CD4-positive, alpha-beta memory T cell (primary cell): ENCODE measurements at regions not wholly inside any gene's neighbourhood (a gene's known extent, or its start where the extent isn't known, plus 50 kb on each side); places are given as distances from the start of the nearest gene placed in this dataset.
A peak's percentile ranks its signal among the peaks of the same experiment; 100 is the strongest.

Experiments
- CTCF ChIA-PET: fragments of 350-600 bp; sonication (Branson Sonifier 250); formaldehyde crosslinking; loops from one replicate; lab custom pipeline; 2021; ENCODE audit warnings: inconsistent platforms; ENCODE audit not compliant: partially characterized antibody; lab: Charles Lee
- POLR2A ChIA-PET: fragments of 350-600 bp; sonication (Branson Sonifier 250); formaldehyde crosslinking; loops from one replicate; lab custom pipeline; 2021; ENCODE audit not compliant: partially characterized antibody; lab: Charles Lee
- DNase-seq, 5 donors: peaks; one replicate each; pipeline versions ENCODE4 v3.0.0 to v3.0.0-alpha.2; 2020 to 2022; ENCODE audit warnings: mixed read lengths in 1 of 5
- H3K27ac ChIP-seq: one replicate; pipeline ENCODE4 v1.7.0; 2013; ENCODE audit warnings: low read depth, low read length
- H3K27me3 ChIP-seq: 2 replicates; pipeline ENCODE4 v1.7.0; 2013; ENCODE audit warnings: mild to moderate bottlenecking, low read length, moderate library complexity; ENCODE audit not compliant: insufficient read depth
- H3K36me3 ChIP-seq: 2 replicates; pipeline ENCODE4 v1.7.0; 2013; ENCODE audit warnings: mild to moderate bottlenecking, low read length, moderate library complexity; ENCODE audit not compliant: insufficient read depth
- H3K4me1 ChIP-seq: 2 replicates; pipeline ENCODE4 v1.7.0; 2013; ENCODE audit warnings: mild to moderate bottlenecking, low read length, moderate library complexity; ENCODE audit not compliant: insufficient read depth
- H3K4me3 ChIP-seq, 2 donors: one replicate each; pipeline ENCODE4 v1.7.0; 2013; ENCODE audit warnings: low read length in 2 of 2, mild to moderate bottlenecking in 1 of 2
- H3K9me3 ChIP-seq, 2 donors: one replicate each; pipeline ENCODE4 v1.7.0; 2013; ENCODE audit warnings: low read length in 2 of 2, control low read depth in 1 of 2; ENCODE audit not compliant: control insufficient read depth in 1 of 2
- H3K27ac Mint-ChIP-seq, 7 donors: one replicate each; pipeline ENCODE4 v1.8.0; 2020 to 2021; ENCODE audit warnings: mixed read lengths in 7 of 7, mild to moderate bottlenecking in 6 of 7, inconsistent platforms in 3 of 7, moderate library complexity in 3 of 7
- H3K27me3 Mint-ChIP-seq, 2 donors: one replicate each; pipeline ENCODE4 v1.8.0; 2020 to 2021; ENCODE audit warnings: mixed read lengths in 2 of 2
- H3K36me3 Mint-ChIP-seq, 2 donors: one replicate each; pipeline ENCODE4 v1.8.0; 2020 to 2021; ENCODE audit warnings: mixed read lengths in 2 of 2, inconsistent platforms in 1 of 2, mild to moderate bottlenecking in 1 of 2
- H3K4me1 Mint-ChIP-seq, 4 donors: one replicate each; pipeline ENCODE4 v1.8.0; 2020 to 2021; ENCODE audit warnings: mixed read lengths in 4 of 4, mild to moderate bottlenecking in 1 of 4
- H3K4me3 Mint-ChIP-seq, 8 donors: one replicate each; pipeline ENCODE4 v1.8.0; 2020 to 2021; ENCODE audit warnings: mixed read lengths in 8 of 8, mild to moderate bottlenecking in 7 of 8, moderate library complexity in 6 of 8, inconsistent platforms in 3 of 8
- H3K9me3 Mint-ChIP-seq, 8 donors: one replicate each; pipeline ENCODE4 v1.8.0; 2020 to 2021; ENCODE audit warnings: mixed read lengths in 8 of 8, mild to moderate bottlenecking in 5 of 8, inconsistent platforms in 3 of 8, moderate library complexity in 1 of 8
- intact Hi-C: fragments of 100-400 bp; cut with micrococcal nuclease; formaldehyde crosslinking; loops from one replicate; pipeline ENCODE4 v1.15.1; 2023

GRCh38 chr2:2641541-2642410 is 310.7 kb upstream of the MYT1L start:
- peaks cover 6 to 9% (median 8%) of the 10 kb centered on the region in 4 donors for H3K4me1 Mint-ChIP-seq
- Histone ChIP-seq H3K36me3 (no peaks in the 10 kb centered on the region), H3K4me1 (peaks cover 11% of the 10 kb centered on the region), H3K27ac (no peak overlapping the region), H3K27me3 (no peaks in the 10 kb centered on the region), H3K4me3 (no peak overlapping the region), H3K9me3 (no peaks in the 10 kb centered on the region)
- no peaks in the 10 kb centered on the region for H3K36me3 Mint-ChIP-seq
- no peak overlapping the region for H3K4me3 Mint-ChIP-seq
- intact Hi-C loops, result no loop called here
- peak overlapping the region in 1 of 7 donors; percentile 42 for H3K27ac Mint-ChIP-seq
- POLR2A ChIA-PET, result no interaction called here
- H3K27me3 Mint-ChIP-seq, result peaks cover 4 to 6% of the 10 kb centered on the region in 2 donors
- DNase-seq, result no peak
- H3K9me3 Mint-ChIP-seq, result peaks cover 0 to 1% (median 0%) of the 10 kb centered on the region in 8 donors
- CTCF ChIA-PET, result no interaction called here

GRCh38 chr2:2640818-2641217 is 309.7 kb upstream of the MYT1L start:
- DNase-seq, result no peak
- no peaks in the 10 kb centered on the region for H3K36me3 Mint-ChIP-seq
- peaks cover 5 to 8% of the 10 kb centered on the region in 2 donors for H3K27me3 Mint-ChIP-seq
- ChIA-PET POLR2A (no interaction called here), CTCF (no interaction called here)
- H3K4me1 ChIP-seq, result peaks cover 3% of the 10 kb centered on the region
- no peaks in the 10 kb centered on the region for H3K9me3 ChIP-seq
- H3K27me3 ChIP-seq, result no peaks in the 10 kb centered on the region
- no peak overlapping the region for H3K4me3 Mint-ChIP-seq
- H3K27ac Mint-ChIP-seq, result no peak overlapping the region
- H3K4me1 Mint-ChIP-seq, result peaks cover 0 to 5% (median under 1%) of the 10 kb centered on the region in 4 donors
- no peak overlapping the region for H3K27ac ChIP-seq
- H3K36me3 ChIP-seq, result no peaks in the 10 kb centered on the region
- H3K9me3 Mint-ChIP-seq, result peaks cover 0 to 2% (median 0%) of the 10 kb centered on the region in 8 donors
- intact Hi-C loops, result no loop called here
- no peak overlapping the region for H3K4me3 ChIP-seq

GRCh38 chr2:2640371-2640770 is 309.3 kb upstream of the MYT1L start:
- no peaks in the 10 kb centered on the region for H3K27me3 ChIP-seq
- Mint-ChIP-seq H3K4me1 (peaks cover 0 to 5% (median 0%) of the 10 kb centered on the region in 4 donors), H3K36me3 (no peaks in the 10 kb centered on the region), H3K4me3 (no peak overlapping the region), H3K9me3 (peaks cover 0 to 2% (median 0%) of the 10 kb centered on the region in 8 donors), H3K27me3 (peaks cover 5 to 8% of the 10 kb centered on the region in 2 donors), H3K27ac (no peak overlapping the region)
- no peak for DNase-seq
- no peaks in the 10 kb centered on the region for H3K4me1 ChIP-seq
- intact Hi-C loops, result no loop called here
- no peak overlapping the region for H3K27ac ChIP-seq
- H3K36me3 ChIP-seq, result no peaks in the 10 kb centered on the region
- no peaks in the 10 kb centered on the region for H3K9me3 ChIP-seq
- ChIA-PET CTCF (no interaction called here), POLR2A (no interaction called here)
- no peak overlapping the region for H3K4me3 ChIP-seq

DNA sequence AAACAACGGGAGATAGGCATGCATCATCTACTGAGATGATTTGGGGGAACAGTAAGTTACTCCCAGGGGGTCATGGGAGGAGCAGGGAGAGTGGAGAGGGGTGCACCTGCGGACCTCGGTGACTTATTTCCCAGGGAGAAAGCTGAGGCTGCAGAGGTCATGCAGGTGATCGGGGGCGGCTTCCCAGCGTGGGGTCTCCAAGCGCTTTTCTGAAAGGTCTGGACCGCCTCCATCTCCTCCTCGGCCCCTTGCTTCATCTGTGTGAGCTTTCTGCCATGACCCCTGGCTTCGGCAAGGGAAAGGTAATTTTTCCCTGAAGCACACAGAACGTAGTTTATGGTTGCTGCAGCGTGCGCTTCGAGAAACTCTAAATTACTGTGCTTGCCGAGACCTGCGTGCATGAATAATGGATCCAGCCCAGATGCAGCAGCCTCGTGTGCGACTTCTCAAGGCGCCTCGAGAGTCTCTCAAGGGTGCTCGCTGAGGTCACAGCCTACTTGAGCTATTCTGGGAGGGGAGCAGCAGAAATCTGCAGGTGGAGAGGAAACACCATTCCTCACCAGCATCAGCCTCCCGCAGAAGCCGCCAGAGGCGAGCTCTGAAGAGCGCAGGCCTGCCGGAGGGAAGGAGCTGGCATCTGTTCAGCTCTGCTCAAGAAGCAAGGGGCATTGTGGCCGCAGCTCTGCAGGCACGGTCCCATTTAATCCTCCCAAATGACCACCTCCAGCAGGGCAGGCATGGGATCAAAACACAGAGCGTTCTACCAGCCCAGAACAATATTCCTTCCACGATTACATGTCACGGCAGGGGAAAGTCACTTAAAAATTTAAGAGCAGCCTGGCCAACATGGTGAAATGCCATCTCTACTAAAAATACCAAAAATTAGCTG is 308.4 kb upstream of the MYT1L start:
- no peaks in the 10 kb centered on the region for H3K9me3 ChIP-seq
- no peak overlapping the region for H3K27ac ChIP-seq
- no peaks in the 10 kb centered on the region for H3K27me3 ChIP-seq
- no peak overlapping the region for H3K4me3 ChIP-seq
- H3K36me3 ChIP-seq, result no peaks in the 10 kb centered on the region
- peaks cover 0 to 2% (median 0%) of the 10 kb centered on the region in 8 donors for H3K9me3 Mint-ChIP-seq
- no peak overlapping the region for H3K27ac Mint-ChIP-seq
- no peak for DNase-seq
- no peak overlapping the region for H3K4me3 Mint-ChIP-seq
- no peaks in the 10 kb centered on the region for H3K4me1 ChIP-seq
- peaks cover 5 to 8% of the 10 kb centered on the region in 2 donors for H3K27me3 Mint-ChIP-seq
- no peaks in the 10 kb centered on the region for H3K36me3 Mint-ChIP-seq
- H3K4me1 Mint-ChIP-seq, result peaks cover 0 to 5% (median 0%) of the 10 kb centered on the region in 4 donors
- ChIA-PET POLR2A (no interaction called here), CTCF (no interaction called here)
- intact Hi-C loops, result no loop called here

GRCh38 chr2:2638547-2639220 is 307.6 kb upstream of the MYT1L start:
- H3K36me3 Mint-ChIP-seq, result no peaks in the 10 kb centered on the region
- POLR2A ChIA-PET, result no interaction called here
- intact Hi-C loops, result no loop called here
- no peaks in the 10 kb centered on the region for H3K4me1 Mint-ChIP-seq
- peaks cover 5 to 8% of the 10 kb centered on the region in 2 donors for H3K27me3 Mint-ChIP-seq
- Histone ChIP-seq H3K9me3 (no peaks in the 10 kb centered on the region), H3K4me1 (no peaks in the 10 kb centered on the region), H3K4me3 (no peak overlapping the region), H3K27me3 (no peaks in the 10 kb centered on the region), H3K36me3 (no peaks in the 10 kb centered on the region), H3K27ac (no peak overlapping the region)
- no peak overlapping the region for H3K27ac Mint-ChIP-seq
- no peak overlapping the region for H3K4me3 Mint-ChIP-seq
- peaks cover 0 to 2% (median 0%) of the 10 kb centered on the region in 8 donors for H3K9me3 Mint-ChIP-seq
- no peak for DNase-seq
- CTCF ChIA-PET, result no interaction called here

- Histone ChIP-seq H3K36me3 (no peaks in the 10 kb centered on the region), H3K27ac (no peak overlapping the region), H3K4me1 (no peaks in the 10 kb centered on the region), H3K27me3 (no peaks in the 10 kb centered on the region), H3K4me3 (no peak overlapping the region), H3K9me3 (no peaks in the 10 kb centered on the region)
- Mint-ChIP-seq H3K9me3 (peaks cover 0 to 2% (median 0%) of the 10 kb centered on the region in 8 donors), H3K27me3 (peaks cover 5 to 8% of the 10 kb centered on the region in 2 donors), H3K4me3 (no peak overlapping the region), H3K36me3 (no peaks in the 10 kb centered on the region), H3K27ac (no peak overlapping the region), H3K4me1 (no peaks in the 10 kb centered on the region)
- intact Hi-C loops, result no loop called here
- POLR2A ChIA-PET, result no interaction called here
- DNase-seq, result no peak
- CTCF ChIA-PET, result no interaction called here
Measured at GRCh38 chr2:2636813-2637212, 305.7 kb upstream of the MYT1L start.
